Hepatocyte (in vitro differentiated cells): ENCODE measurements at regions not wholly inside any gene's neighbourhood (a gene's known extent, or its start where the extent isn't known, plus 50 kb on each side); places are given as distances from the start of the nearest gene placed in this dataset.

Experiments used
- DNase-seq: peaks from one replicate; pipeline ENCODE4 v3.0.0-alpha.2; 2016; ENCODE audit warnings: low spot score
- H2AFZ ChIP-seq: fragments of 200-600 bp; sonication (generic); 2 replicates; pipeline ENCODE4 v1.6.0; 2016; ENCODE audit warnings: antibody characterized with exemption, mild to moderate bottlenecking
- H3K27ac ChIP-seq: fragments of 200-600 bp; sonication (generic); 2 replicates; pipeline ENCODE4 v1.5.1; 2016; ENCODE audit warnings: mild to moderate bottlenecking
- H3K27me3 ChIP-seq: fragments of 200-600 bp; sonication (generic); 2 replicates; pipeline ENCODE4 v1.6.1; 2016
- H3K36me3 ChIP-seq: fragments of 200-600 bp; sonication (generic); replicated peaks from 2 replicates; pipeline ENCODE4 v1.5.1; 2016; ENCODE audit warnings: low read depth; ENCODE audit not compliant: insufficient read depth
- H3K4me1 ChIP-seq: fragments of 200-600 bp; sonication (generic); 2 replicates; pipeline ENCODE4 v1.5.1; 2016; ENCODE audit warnings: mild to moderate bottlenecking, moderate library complexity; ENCODE audit not compliant: insufficient read depth
- H3K4me2 ChIP-seq: fragments of 200-600 bp; sonication (generic); 2 replicates; pipeline ENCODE4 v1.6.0; 2016
- H3K4me3 ChIP-seq: fragments of 200-600 bp; sonication (generic); 2 replicates; pipeline ENCODE4 v1.5.1; 2016; ENCODE audit warnings: mild to moderate bottlenecking
- H3K79me2 ChIP-seq: fragments of 200-600 bp; sonication (generic); 2 replicates; pipeline ENCODE4 v1.6.0; 2017; ENCODE audit warnings: mild to moderate bottlenecking
- H3K9me2 ChIP-seq: fragments of 200-600 bp; sonication (generic); replicated peaks from 2 replicates; pipeline ENCODE4 v1.6.0; 2017; ENCODE audit warnings: mild to moderate bottlenecking; ENCODE audit not compliant: insufficient read depth
- H3K9me3 ChIP-seq: fragments of 200-600 bp; sonication (generic); 2 replicates; pipeline ENCODE4 v1.5.1; 2016; ENCODE audit warnings: low read depth, mild to moderate bottlenecking
- H4K20me1 ChIP-seq: fragments of 200-600 bp; sonication (generic); 2 replicates; pipeline ENCODE4 v1.6.0; 2016; ENCODE audit warnings: mild to moderate bottlenecking; ENCODE audit not compliant: insufficient read depth, poor library complexity, severe bottlenecking
- EZH2 ChIP-seq: fragments of 200-600 bp; sonication (generic); IDR thresholded peaks from 2 replicates; pipeline ENCODE4 v1.6.1; 2016; ENCODE audit warnings: antibody characterized with exemption, mild to moderate bottlenecking, borderline replicate concordance
- EZH2phosphoT487 ChIP-seq: fragments of 200-600 bp; sonication (generic); IDR thresholded peaks from one replicate; pipeline ENCODE4 v1.6.1; 2018; ENCODE audit warnings: antibody characterized with exemption, mild to moderate bottlenecking, low read depth, moderate library complexity; ENCODE audit not compliant: unreplicated experiment, severe bottlenecking
- WGBS: methylation state at CpG from one replicate; pipeline ENCODE4 v1.1.6; 2016; ENCODE audit warnings: low lambda C conversion rate; ENCODE audit errors: missing lambda C conversion rate; 5-methylcytosine and 5-hydroxymethylcytosine counted together
- TF ChIP-seq, protein P1 (sequence below): fragments of 200-600 bp; sonication (generic); IDR thresholded peaks from 2 replicates; pipeline ENCODE4 v1.5.1; 2016; ENCODE audit warnings: antibody characterized with exemption, mild to moderate bottlenecking; ENCODE audit not compliant: poor library complexity

DNA sequence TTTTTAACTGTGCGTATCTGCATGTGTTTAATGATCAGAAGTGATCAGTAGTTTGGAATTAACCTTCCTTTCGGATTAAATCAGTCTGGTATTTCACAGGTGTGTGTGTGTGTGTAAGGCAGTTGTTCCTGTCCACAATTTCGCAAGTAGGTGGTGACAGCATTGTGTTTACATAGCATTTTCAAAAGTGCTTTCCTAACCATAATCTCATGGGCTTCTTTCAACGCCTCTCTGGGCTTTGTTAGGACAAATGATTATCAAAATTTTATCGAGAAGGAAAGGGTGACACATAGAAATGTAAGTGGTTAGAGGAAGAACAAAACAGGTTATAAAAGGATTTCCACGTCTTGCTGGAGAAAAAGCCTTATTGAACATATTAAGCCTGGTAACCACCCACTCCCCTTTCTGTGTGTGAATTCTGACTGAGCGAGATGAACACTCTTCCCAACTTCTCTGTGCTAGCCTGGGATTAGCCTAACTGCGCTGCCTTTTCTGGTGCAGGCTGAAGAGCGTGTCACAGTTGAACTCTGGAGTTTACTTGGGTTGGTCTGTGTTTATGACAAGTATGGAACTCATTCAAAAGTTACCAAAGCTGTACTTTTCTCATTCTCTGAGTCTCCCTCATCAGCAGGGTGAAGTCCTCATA, 292.3 kb upstream of the PITRM1 start:
- TF ChIP-seq EZH2, result no peak
- H3K4me3 ChIP-seq, result no peak overlapping the region
- no peaks in the 10 kb centered on the region for H3K79me2 ChIP-seq
- H4K20me1 ChIP-seq, result no peaks in the 10 kb centered on the region
- H3K9me2 ChIP-seq, result no peaks in the 10 kb centered on the region
- H2AFZ ChIP-seq, result peak overlapping the region; percentile 42
- WGBS, result 52% methylated on average over 9 of the region's 9 CpGs
- H3K9me3 ChIP-seq, result no peaks in the 10 kb centered on the region
- no peaks in the 10 kb centered on the region for H3K27me3 ChIP-seq
- H3K36me3 ChIP-seq, result no peaks in the 10 kb centered on the region
- peak overlapping the region; percentile 87 for H3K27ac ChIP-seq
- peaks cover 43% of the 10 kb centered on the region for H3K4me1 ChIP-seq
- H3K4me2 ChIP-seq, result peak overlapping the region; percentile 66
- peak; percentile 27 for DNase-seq

DNA sequence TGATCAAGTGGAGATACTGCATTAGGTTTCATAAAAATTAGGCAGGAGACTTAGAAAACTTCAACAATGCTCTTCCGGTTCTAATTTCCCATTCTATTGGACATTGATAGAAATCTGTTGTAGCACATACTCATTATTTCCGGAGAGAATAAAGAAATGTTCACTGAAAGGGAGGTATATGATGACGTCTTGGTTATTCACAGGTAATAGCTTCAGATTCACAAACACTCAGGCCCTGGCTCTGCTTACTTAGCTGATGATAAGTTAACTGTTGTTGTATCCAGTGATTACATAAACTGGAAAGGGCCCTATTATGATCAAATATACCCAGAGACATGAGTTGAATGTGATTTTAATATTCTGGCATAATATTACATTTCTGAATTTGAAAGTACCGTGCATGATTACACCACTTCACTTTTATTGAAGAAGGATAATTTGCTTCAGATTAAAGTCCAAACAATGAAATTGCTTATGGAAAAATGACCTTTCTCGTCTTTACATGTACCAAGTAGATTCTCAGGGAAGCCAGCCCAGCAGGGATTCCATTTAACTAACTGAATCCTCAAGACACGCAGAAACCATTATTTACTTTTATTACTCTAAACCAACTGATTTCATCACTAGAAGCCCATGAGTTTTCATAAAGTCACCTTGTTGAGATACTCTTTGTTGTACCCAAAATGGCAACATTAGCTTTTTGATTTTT, 288.0 kb upstream of the PITRM1 start:
- no peak for TF ChIP-seq EZH2
- TF ChIP-seq, protein P1, sequence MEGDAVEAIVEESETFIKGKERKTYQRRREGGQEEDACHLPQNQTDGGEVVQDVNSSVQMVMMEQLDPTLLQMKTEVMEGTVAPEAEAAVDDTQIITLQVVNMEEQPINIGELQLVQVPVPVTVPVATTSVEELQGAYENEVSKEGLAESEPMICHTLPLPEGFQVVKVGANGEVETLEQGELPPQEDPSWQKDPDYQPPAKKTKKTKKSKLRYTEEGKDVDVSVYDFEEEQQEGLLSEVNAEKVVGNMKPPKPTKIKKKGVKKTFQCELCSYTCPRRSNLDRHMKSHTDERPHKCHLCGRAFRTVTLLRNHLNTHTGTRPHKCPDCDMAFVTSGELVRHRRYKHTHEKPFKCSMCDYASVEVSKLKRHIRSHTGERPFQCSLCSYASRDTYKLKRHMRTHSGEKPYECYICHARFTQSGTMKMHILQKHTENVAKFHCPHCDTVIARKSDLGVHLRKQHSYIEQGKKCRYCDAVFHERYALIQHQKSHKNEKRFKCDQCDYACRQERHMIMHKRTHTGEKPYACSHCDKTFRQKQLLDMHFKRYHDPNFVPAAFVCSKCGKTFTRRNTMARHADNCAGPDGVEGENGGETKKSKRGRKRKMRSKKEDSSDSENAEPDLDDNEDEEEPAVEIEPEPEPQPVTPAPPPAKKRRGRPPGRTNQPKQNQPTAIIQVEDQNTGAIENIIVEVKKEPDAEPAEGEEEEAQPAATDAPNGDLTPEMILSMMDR, result no peak
- no peak for TF ChIP-seq EZH2phosphoT487
- Histone ChIP-seq H3K36me3 (no peaks in the 10 kb centered on the region), H3K9me2 (no peaks in the 10 kb centered on the region), H3K4me1 (peaks cover 11% of the 10 kb centered on the region), H3K4me2 (no peak overlapping the region), H4K20me1 (no peaks in the 10 kb centered on the region), H3K27me3 (no peaks in the 10 kb centered on the region), H3K79me2 (no peaks in the 10 kb centered on the region), H3K4me3 (no peak overlapping the region), H3K27ac (no peak overlapping the region), H3K9me3 (no peaks in the 10 kb centered on the region), H2AFZ (no peak overlapping the region)
- no peak for DNase-seq
- 83% methylated on average over 6 of the region's 6 CpGs for WGBS

DNA sequence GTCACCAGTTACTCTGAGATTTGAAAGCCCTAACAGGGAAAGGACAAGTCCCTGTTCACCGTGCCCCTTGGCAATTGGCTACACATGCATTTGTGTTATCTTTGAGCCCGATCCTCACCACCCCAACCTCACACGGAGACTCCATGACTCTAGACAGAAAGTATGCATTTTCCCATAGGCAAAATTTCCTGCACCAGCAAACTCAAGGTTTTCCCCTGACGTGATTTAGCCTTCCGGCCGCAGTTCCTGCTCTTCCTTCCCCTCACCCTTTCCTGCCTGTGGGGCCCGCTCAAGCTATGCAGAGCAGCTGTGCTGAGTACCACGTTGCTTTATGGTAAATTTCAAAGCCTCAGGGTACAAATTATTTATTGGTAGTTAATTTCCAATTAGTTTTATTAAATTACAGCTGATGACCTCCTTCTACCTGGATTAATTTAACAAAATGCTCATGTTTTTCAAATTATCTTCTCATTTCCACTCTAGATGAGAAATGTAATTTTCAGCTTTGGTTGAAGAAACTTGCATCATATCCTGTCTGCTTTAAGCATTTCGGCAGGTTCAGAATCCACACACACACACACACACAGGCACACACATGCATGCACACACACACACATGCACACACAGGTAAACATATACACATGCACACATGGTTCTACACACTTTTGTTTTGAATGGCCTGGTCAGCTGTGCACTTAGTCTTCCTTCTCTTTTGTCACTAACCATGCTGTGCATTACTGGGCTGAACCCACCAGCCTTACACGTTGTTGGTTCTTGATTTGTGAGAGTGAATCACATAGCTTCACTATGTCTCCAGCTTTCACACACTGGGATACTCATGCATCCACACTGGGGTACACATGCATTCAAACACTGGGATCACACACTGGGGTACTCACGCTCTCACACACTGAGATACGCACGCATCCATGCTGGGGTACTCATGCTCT, 283.1 kb upstream of the PITRM1 start:
- H2AFZ ChIP-seq, result no peak overlapping the region
- H3K79me2 ChIP-seq, result no peaks in the 10 kb centered on the region
- no peaks in the 10 kb centered on the region for H4K20me1 ChIP-seq
- WGBS, result 67% methylated on average over 13 of the region's 13 CpGs
- H3K27ac ChIP-seq, result peak overlapping the region; percentile 6
- no peak overlapping the region for H3K4me3 ChIP-seq
- no peak overlapping the region for H3K4me2 ChIP-seq
- H3K9me2 ChIP-seq, result no peaks in the 10 kb centered on the region
- TF ChIP-seq EZH2, result no peak
- no peak for TF ChIP-seq EZH2phosphoT487
- TF ChIP-seq, protein P1, result peak; percentile 13
- H3K27me3 ChIP-seq, result no peaks in the 10 kb centered on the region
- DNase-seq, result no peak
- no peaks in the 10 kb centered on the region for H3K9me3 ChIP-seq
- H3K4me1 ChIP-seq, result peaks cover 9% of the 10 kb centered on the region
- no peaks in the 10 kb centered on the region for H3K36me3 ChIP-seq
